MV-4-11 (cell line): ENCODE measurements at regions not wholly inside any gene's neighbourhood (a gene's known extent, or its start where the extent isn't known, plus 50 kb on each side); places are given as distances from the start of the nearest gene placed in this dataset.
A peak's percentile ranks its signal among the peaks of the same experiment; 100 is the strongest.
"Not testable (repeated sequence)": the region's sequence is repeated elsewhere in the genome, so short reads cannot be mapped to it uniquely, and the experiment has no call there.

Source experiments
- DNase-seq: peaks from one replicate; lab custom pipeline; 2025; lab: John Stamatoyannopoulos, UW

- no peak for DNase-seq
Observed at GRCh38 chr16:88128556-88128955, 177.3 kb downstream of the BANP start.

GRCh38 chr16:88129133-88129532, 177.9 kb downstream of the BANP start:
- DNase-seq, result not testable (repeated sequence)

- DNase-seq, result no peak
Observed at GRCh38 chr16:88130016-88130415, 178.8 kb downstream of the BANP start.

- no peak for DNase-seq
Observed at GRCh38 chr16:88130681-88131080, 179.4 kb downstream of the BANP start.

GRCh38 chr16:88131256-88131655, 180.0 kb downstream of the BANP start:
- no peak for DNase-seq

GRCh38 chr16:88131966-88132365, 180.7 kb downstream of the BANP start:
- no peak for DNase-seq

DNA sequence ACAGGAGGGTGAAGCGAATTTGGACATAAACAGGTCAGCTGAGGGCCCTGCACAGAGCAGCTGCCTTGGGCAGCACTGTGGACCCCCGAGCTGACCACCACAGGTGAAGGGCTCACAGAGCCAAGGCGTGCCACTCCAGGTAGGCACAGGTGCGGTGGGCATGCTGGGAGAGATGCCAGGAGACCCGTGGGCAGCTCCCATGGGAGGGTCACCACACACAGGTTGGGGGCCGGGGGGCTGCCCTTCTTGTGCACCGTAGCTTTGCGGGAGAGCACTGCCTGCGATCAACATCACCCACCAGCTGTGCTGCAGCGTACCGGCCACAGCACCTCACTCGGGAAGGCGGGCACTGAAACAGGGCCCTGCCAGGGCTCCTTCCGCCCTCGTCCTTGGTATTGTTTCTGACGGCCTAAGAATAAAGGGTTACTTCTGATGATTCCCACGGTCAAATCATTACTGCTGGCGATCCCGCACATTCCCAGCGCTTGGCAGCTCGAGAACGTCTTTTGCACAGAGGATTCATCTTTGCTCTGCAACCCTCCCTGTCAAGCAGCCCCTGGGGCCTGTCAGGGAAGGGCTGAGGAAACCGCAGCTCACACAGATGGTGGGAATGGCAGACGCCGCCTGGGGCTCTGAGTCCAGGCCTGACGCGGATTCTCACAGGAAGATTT, 181.7 kb downstream of the BANP start:
- no peak for DNase-seq

GRCh38 chr16:88133507-88133843, 182.2 kb downstream of the BANP start:
- no peak for DNase-seq

DNA sequence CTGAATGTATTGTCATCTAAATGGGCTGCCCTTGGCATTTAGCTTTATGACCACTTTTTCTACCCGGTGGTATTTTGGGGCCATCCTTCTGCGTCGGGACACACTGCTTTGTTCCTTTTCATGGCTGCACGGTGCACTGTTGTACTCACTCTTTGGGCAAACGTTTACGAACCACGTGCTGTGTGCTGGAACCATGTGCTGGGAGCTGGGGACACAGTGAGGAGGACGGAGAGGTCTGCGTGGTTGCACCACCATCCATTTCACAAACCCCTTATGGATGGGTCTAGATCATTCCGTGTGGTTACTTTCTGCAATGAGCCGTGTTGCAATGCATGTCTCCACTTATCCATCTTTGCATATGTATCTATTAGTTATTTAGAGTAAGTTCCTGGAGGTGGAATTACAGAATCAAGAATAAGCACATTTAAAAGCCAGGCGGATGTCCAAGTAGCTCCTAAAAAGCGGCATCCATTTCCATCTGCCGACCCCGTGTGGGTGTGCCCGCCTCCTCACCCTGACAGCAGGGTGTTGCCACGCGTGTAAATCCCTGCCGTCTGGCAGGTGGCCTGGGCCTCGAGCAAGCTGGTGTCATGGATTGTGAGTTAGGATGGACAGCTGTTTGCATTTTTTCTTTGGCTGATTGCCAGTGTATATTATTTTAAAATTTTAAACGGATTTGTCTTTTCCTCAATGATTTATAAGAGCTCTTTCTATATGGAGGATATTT, 183.1 kb downstream of the BANP start:
- peak; percentile 24 for DNase-seq

DNA sequence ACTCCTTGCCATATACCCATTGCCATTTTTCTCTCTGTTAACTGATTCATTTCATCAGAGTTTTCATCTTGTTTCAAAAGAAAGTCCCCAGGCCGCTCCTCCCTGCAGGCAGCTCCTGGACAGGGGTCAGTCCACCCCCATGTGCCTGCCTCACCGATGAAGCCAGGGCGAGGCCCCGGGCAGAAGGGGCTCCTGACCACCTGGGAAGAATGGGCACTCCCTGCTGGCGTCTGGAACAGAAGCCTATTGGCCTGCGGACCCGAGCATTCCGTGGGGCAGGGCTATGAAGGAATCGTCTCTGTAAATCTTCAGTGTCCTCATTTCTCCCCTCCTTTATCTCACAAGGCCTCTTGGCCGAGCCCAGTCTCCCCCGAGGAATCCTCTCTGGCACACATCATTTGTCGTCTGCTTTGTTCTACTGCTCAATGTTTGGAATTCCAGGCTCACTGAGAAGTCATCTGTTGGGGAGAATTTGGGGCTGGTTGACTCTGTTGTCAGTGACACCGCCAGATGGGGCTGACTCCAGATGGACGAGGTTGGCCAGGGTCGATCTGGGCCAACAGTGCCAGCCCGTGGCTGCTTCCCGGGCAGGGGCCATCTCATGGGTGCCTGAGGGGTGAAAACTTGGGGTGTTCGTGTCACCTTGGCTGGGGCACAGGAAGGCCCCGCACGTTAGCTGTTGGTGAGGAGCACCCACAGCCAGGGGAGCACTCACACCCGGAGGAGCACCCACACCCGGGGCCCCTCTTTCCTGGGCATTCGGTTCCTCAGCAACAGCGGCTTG, 183.9 kb downstream of the BANP start:
- DNase-seq, result not testable (repeated sequence)

GRCh38 chr16:88136211-88136713, 185.0 kb downstream of the BANP start:
- not testable (repeated sequence) for DNase-seq

- DNase-seq, result not testable (repeated sequence)
Observed at GRCh38 chr16:88136939-88137338, 185.7 kb downstream of the BANP start.

DNA sequence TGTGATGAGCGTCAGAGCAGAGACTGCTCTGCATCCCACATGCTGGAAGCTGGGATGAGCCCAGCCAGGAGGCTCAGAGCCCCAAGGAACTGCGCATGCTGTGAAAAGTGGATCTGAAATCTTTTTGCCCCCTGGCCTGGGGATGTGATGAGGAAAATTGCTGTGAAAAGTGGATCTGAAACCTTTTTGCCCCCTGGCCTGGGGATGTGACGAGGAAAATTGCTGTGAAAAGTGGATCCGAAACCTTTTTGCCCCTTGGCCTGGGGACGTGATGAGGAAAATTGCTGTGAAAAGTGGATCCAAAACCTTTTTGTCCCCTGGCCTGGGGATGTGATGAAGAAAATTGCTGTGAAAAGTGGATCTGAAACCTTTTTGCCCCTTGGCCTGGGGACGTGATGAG, 187.9 kb downstream of the BANP start:
- DNase-seq, result peak; percentile 89

- not testable (repeated sequence) for DNase-seq
Observed at GRCh38 chr16:88140195-88140594, 189.0 kb downstream of the BANP start.

DNA sequence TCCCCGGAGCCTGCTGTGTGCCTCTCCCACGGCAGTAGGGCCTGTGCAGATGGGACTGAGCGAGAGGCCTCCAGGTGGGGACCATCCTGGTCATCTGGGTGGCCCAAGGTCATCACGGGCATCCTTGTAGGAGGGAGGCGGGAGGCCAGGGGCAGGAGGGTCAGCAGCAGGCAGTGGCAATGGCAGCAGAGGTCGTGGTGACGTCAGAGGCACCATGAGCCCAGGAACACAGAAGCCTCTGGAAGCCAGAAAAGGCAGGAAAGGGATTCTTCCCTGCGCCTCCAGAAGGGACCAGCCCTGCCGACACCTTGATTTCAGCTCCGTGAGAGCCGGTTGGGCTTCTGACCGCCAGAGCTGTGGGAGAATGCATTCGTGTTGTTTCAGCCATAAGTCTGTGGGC, 190.3 kb downstream of the BANP start:
- no peak for DNase-seq

DNA sequence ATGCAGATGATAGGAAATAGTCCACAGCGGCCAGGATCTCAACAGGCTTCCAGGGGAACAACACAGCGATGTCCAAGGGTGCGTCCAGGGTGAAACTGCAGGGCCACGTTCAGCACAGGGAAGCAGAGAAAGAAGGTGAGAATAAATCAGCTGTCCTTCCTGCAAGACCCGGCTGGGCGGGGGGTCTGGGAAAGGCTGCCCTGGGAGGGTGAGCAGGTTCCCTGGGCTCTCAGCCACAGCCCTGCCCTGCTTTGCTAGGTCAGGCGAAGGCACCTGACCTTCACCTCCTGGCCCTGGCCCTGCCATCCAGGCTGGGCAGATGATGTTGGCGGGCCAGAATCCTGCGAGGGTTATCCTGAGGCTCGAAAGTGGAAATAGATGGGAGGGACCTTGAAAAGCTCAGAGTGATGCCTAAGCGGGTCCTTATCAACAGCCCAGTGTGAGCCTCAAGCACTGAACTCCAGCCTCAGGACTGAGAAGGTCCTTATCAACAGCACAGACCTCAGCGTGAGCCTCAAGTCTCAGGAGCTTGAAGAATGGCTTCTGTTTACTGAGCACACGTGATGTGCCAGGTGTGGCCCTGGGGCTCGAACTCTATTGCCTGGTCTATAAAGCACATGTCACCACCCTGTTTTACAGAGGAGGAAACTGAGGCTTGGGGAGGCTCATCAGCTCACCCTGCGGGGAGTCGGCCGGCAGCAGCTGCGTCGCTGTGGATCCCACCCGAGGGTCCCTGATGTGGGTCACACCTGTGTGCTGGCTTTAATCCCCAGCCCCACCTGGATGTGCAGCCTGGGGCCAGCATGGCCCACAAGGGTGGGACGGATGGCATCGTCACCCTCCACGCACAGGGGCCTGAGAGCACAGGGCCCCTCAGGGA, 191.1 kb downstream of the BANP start:
- not testable (repeated sequence) for DNase-seq

DNA sequence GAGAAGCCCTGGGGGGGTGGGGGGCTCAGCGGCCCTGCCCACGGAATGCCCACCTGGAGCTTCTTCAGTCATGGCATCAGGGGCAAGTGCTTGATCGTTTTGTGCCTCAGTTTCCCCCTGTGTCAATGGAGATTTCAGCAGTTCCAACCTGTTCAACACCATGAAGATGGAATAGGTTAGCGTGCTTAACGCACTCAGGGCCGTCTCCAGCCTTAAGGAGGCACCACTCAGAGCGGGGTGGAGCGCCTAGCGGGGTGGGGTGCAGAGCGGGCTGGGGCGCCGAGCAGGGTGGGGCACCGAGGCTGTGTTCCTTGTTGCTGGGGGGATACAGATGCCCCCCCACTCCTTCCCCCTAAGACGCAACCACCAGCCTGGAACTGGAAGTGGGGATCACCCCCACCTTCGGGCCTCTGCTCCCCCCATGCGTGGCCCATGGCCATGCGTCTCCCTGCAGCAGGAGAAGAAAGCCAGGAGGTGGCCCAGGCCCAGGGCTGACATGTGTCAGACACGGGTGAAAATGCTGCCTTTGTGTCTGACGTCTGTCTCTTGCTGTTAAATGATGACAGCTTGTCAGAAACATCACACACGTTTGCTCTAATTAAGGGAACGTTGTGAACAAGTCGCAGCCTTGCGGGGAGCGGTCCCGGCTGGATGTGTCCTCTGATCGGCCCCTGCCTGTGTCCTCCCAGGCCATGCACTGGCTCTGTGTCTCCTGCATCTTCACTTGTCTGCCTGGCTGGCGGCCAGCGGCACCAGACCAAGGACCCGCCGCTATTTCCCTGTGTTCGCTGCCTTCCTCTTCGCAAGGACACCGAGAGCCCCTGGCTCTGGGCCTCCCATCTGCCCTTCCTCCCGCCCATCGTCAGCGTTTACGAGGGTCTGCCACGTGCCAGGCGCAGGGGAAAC, 192.1 kb downstream of the BANP start:
- DNase-seq, result not testable (repeated sequence)

DNA sequence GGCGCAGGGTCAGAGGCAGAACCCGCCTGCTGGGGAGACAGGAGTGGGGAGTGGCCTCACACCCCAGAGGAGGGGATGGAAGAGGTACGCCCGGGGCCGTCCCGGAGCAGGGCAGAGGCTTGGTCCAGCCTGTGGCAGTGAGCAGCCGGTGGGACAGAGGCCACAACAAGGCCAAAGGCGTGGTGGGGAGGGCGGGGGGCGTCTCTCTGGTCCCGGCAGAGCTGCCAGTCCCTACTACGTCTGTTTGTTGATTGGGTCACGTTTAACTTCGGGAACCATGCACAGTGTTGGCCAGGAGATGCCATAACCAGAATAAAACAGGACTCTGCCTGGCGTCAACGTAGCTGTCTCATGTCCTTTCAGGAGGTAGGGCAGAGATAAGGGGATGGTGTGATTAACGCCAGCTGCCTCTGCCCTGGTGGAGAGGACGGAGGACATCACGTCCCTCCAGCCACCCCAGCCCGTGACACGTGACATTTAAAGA, 192.8 kb downstream of the BANP start:
- no peak for DNase-seq

GRCh38 chr16:88145376-88145775, 194.1 kb downstream of the BANP start:
- DNase-seq, result not testable (repeated sequence)

DNA sequence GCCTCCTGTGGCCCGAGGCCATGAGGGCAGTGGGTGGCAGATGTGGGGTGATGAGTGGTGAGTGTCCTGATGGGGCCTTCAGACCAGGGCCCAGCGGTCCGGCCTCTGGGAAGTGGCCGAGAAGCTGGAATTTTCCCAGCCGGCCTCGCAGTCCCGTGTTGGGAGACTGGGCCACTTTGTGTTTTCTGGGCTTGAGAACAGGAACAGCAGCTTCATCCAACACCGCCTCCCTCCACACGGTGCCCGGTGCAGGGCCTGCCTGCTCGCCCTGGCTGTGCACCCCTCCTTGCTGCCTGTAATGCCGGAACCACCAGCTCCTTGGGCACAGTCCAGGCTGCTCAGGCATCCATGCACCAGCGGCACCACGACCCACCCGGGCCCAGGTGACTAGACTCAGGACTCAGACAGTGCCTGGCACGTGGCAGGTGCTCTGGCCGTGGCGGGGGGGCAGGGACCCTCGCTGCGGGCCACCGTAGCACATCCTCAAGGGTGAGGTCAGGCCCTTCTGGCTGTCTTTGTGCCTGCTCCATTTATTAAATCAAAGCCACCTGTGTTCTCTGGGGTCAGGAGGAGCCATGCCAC, 194.7 kb downstream of the BANP start:
- not testable (repeated sequence) for DNase-seq
